ENCODE measurements at regions not wholly inside any gene's neighbourhood (a gene's known extent, or its start where the extent isn't known, plus 50 kb on each side); places are given as distances from the start of the nearest gene placed in this dataset.

GRCh38 chrX:7316280-7316679 is 168.3 kb upstream of the PUDP start:
- TF ChIP-seq, protein P1, sequence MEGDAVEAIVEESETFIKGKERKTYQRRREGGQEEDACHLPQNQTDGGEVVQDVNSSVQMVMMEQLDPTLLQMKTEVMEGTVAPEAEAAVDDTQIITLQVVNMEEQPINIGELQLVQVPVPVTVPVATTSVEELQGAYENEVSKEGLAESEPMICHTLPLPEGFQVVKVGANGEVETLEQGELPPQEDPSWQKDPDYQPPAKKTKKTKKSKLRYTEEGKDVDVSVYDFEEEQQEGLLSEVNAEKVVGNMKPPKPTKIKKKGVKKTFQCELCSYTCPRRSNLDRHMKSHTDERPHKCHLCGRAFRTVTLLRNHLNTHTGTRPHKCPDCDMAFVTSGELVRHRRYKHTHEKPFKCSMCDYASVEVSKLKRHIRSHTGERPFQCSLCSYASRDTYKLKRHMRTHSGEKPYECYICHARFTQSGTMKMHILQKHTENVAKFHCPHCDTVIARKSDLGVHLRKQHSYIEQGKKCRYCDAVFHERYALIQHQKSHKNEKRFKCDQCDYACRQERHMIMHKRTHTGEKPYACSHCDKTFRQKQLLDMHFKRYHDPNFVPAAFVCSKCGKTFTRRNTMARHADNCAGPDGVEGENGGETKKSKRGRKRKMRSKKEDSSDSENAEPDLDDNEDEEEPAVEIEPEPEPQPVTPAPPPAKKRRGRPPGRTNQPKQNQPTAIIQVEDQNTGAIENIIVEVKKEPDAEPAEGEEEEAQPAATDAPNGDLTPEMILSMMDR (conservative IDR thresholded peaks at IDR 0.05 in 1 of 2, IDR thresholded peaks at IDR 0.05 in 1 of 2; ENCODE audit: extremely low read depth in 1 of 2, insufficient read depth in 1 of 2, low read depth in 1 of 2, low read length in 2 of 2) = no peak
- TF ChIP-seq EZH2 (IDR thresholded peaks at IDR 0.05; ENCODE audit: borderline replicate concordance, low read length) = no peak
